PFSK-1 (cell line): ENCODE measurements at regions not wholly inside any gene's neighbourhood (a gene's known extent, or its start where the extent isn't known, plus 50 kb on each side); places are given as distances from the start of the nearest gene placed in this dataset.

ENCODE experiments used
- FOXP2 ChIP-seq: optimal IDR thresholded peaks from 2 replicates; pipeline ENCODE3; 2011; ENCODE audit warnings: borderline replicate concordance, control low read depth, inconsistent platforms; ENCODE audit not compliant: insufficient read depth; ENCODE audit errors: extremely low read length, extremely low read depth
- POLR2AphosphoS5 ChIP-seq: IDR thresholded peaks from 2 replicates; pipeline ENCODE4 v1.6.1; 2012; ENCODE audit warnings: low read depth, mild to moderate bottlenecking, control low read depth, low read length, moderate library complexity
- SIN3A ChIP-seq: IDR thresholded peaks from 2 replicates; pipeline ENCODE4 v1.6.1; 2012; ENCODE audit warnings: mild to moderate bottlenecking, low read length, moderate library complexity, borderline replicate concordance; ENCODE audit not compliant: insufficient read depth
- TAF1 ChIP-seq: IDR thresholded peaks from 2 replicates; pipeline ENCODE4 v1.6.1; 2012; ENCODE audit warnings: low read length, control low read depth, borderline replicate concordance; ENCODE audit not compliant: insufficient read depth
- TF ChIP-seq, protein P1 (sequence below), 2 experiments: IDR thresholded peaks; 2 replicates each; pipeline versions ENCODE4 v1.6.1 to v1.8.0; 2011 to 2012; ENCODE audit warnings: low read depth in 2 of 2, low read length in 2 of 2, control low read depth in 1 of 2, inconsistent platforms in 1 of 2, mild to moderate bottlenecking in 1 of 2, moderate library complexity in 1 of 2; ENCODE audit not compliant: insufficient read depth in 1 of 2

DNA sequence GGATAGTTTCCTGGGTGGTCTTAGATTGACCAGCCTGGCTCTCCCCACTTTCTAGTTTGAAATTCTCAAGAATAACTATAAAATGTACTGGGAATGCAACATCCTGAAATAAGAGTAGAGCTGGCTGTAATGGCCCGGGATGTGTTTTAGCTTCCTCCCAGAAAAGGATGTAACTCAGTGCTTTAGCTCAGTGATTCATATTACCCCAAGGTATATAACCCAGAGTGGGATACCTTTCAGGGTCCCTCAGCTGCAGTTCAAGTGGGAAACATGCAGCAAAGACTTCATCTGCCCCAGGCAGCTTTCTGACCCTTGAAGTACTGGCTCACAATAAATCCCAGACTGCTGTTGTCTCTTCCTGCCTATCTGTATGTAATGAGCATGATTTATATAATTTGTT lies 666.7 kb upstream of the KCND2 start:
- no peak for TF ChIP-seq POLR2AphosphoS5
- TF ChIP-seq SIN3A: no peak
- no peak for TF ChIP-seq FOXP2
- TF ChIP-seq, protein P1, sequence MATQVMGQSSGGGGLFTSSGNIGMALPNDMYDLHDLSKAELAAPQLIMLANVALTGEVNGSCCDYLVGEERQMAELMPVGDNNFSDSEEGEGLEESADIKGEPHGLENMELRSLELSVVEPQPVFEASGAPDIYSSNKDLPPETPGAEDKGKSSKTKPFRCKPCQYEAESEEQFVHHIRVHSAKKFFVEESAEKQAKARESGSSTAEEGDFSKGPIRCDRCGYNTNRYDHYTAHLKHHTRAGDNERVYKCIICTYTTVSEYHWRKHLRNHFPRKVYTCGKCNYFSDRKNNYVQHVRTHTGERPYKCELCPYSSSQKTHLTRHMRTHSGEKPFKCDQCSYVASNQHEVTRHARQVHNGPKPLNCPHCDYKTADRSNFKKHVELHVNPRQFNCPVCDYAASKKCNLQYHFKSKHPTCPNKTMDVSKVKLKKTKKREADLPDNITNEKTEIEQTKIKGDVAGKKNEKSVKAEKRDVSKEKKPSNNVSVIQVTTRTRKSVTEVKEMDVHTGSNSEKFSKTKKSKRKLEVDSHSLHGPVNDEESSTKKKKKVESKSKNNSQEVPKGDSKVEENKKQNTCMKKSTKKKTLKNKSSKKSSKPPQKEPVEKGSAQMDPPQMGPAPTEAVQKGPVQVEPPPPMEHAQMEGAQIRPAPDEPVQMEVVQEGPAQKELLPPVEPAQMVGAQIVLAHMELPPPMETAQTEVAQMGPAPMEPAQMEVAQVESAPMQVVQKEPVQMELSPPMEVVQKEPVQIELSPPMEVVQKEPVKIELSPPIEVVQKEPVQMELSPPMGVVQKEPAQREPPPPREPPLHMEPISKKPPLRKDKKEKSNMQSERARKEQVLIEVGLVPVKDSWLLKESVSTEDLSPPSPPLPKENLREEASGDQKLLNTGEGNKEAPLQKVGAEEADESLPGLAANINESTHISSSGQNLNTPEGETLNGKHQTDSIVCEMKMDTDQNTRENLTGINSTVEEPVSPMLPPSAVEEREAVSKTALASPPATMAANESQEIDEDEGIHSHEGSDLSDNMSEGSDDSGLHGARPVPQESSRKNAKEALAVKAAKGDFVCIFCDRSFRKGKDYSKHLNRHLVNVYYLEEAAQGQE (IDR thresholded peaks at IDR 0.05; ENCODE audit: insufficient read depth in 1 of 2, low read depth in 2 of 2, low read length in 2 of 2): no peak
- no peak for TF ChIP-seq TAF1

DNA sequence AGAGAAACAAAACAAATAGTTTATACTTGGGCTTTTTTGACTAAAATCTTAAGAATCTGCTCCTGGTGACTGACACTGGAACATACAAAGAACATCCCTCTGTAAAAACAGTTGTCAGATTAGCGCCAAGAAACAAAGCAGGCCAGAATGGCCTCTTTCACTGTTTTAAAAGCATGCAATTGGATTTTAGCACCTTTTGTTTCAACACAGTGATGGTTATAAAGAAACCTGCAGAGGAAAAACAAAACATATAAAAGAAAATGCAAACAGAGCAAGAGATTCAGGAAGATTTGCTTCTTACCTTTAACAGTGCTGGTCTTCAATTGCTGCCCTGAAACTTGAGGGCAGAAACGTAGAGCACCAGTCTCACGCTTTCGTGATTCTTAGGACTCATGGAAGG lies 652.2 kb upstream of the KCND2 start:
- TF ChIP-seq FOXP2: no peak
- TF ChIP-seq SIN3A: no peak
- no peak for TF ChIP-seq TAF1
- TF ChIP-seq, protein P1 (IDR thresholded peaks at IDR 0.05; ENCODE audit: insufficient read depth in 1 of 2, low read depth in 2 of 2, low read length in 2 of 2): no peak
- TF ChIP-seq POLR2AphosphoS5: no peak

DNA sequence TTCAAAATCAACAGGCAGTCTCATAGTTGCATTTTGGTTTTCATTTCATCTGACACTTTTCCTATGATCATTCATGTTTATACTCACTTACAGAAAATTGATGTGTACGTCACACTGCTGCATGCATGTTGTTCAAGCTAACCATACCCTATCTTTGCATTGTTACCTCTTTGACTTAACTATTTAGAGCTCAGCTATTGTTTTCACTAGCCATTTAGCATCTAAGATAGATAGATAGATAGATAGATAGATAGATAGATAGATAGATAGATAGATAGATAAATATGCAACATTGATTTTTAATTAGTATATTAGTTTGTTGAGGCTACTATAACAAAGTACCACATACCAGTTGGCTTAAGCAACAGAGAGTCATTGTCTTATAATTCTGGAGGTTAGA lies 649.5 kb upstream of the KCND2 start:
- TF ChIP-seq SIN3A (no peak), TAF1 (no peak), POLR2AphosphoS5 (no peak), FOXP2 (no peak)
- TF ChIP-seq, protein P1 (IDR thresholded peaks at IDR 0.05; ENCODE audit: insufficient read depth in 1 of 2, low read depth in 2 of 2, low read length in 2 of 2): no peak

DNA sequence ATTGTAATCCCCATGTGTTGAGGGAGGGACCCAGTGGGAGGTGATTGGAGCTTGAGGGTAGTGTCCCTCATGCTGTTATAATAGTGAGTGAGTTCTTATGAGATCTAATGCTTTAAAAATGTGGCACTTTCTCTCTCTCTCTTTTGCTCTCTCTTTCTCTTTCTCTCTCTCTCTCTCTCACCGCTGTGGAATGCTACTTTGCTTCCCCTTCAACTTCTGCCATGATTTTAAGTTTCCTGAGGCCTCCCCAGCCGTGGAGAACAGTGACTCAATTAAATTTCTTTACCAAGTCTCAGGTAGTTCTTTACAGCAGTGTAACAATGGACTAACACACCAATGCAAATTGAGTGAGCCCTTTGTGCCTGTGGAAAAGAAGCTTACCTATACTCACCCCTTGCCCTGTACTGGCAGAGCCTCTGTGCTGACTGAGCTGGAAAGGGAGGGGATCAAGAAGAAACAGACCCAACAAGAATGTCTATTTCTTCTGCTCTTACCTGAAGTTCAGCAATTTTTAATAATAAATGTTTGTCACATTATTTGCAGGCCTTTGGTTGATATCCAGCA lies 642.5 kb upstream of the KCND2 start:
- TF ChIP-seq FOXP2 (no peak), POLR2AphosphoS5 (no peak), TAF1 (no peak), SIN3A (no peak)
- TF ChIP-seq, protein P1 (IDR thresholded peaks at IDR 0.05; ENCODE audit: insufficient read depth in 1 of 2, low read depth in 2 of 2, low read length in 2 of 2): no peak

DNA sequence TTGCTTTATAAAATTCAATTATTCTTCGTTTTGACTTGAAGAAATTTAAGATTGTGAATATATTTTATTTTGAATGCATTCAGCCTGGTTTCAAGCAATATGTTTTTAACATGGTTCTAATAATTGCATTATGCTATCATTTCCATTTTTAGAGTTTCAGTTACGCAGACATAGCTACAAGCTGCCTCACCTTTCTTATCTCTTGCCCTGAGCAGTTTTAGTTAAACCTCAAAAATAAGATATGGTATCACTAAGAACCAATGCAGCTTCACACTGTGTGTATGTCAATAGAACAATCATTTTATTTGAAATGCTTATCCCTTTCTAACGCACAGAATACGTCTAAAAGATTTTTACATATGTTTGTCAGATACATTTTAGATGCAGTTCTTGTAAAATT lies 632.6 kb upstream of the KCND2 start:
- TF ChIP-seq SIN3A: no peak
- TF ChIP-seq POLR2AphosphoS5: no peak
- TF ChIP-seq, protein P1 (IDR thresholded peaks at IDR 0.05; ENCODE audit: insufficient read depth in 1 of 2, low read depth in 2 of 2, low read length in 2 of 2): no peak
- no peak for TF ChIP-seq TAF1
- TF ChIP-seq FOXP2: no peak
